Activated B cell treated with CpG ODN at 0.5 μM for 24 hours (primary cell): ENCODE measurements at regions not wholly inside any gene's neighbourhood (a gene's known extent, or its start where the extent isn't known, plus 50 kb on each side); places are given as distances from the start of the nearest gene placed in this dataset.
"Not testable (repeated sequence)": the region's sequence is repeated elsewhere in the genome, so short reads cannot be mapped to it uniquely, and the experiment has no call there.

Experiments used
- ATAC-seq: fragments of 200-7000 bp; cut with Tn5 transposase; one replicate; pipeline ENCODE4 v1.10.0; 2021; ENCODE audit warnings: low read depth, mild to moderate bottlenecking, moderate library complexity
- CTCF ChIA-PET: fragments of 350-600 bp; sonication (Branson Sonifier 250); formaldehyde crosslinking; loops from one replicate; lab custom pipeline; 2021; ENCODE audit warnings: antibody characterized with exemption; lab: Charles Lee
- POLR2A ChIA-PET: fragments of 350-600 bp; sonication (Branson Sonifier 250); formaldehyde crosslinking; loops from one replicate; lab custom pipeline; 2021; ENCODE audit warnings: antibody characterized with exemption; lab: Charles Lee
- DNase-seq: peaks from one replicate; pipeline ENCODE4 v3.0.0; 2022
- H3K27ac Mint-ChIP-seq: one replicate; pipeline ENCODE4 v1.8.0; 2020; ENCODE audit warnings: mixed read lengths
- H3K27me3 Mint-ChIP-seq: one replicate; pipeline ENCODE4 v1.8.0; 2021; ENCODE audit warnings: mixed read lengths
- H3K36me3 Mint-ChIP-seq: one replicate; pipeline ENCODE4 v1.8.0; 2021; ENCODE audit warnings: low read depth, mixed read lengths
- H3K4me1 Mint-ChIP-seq: one replicate; pipeline ENCODE4 v1.8.0; 2021; ENCODE audit warnings: mixed read lengths
- H3K4me3 Mint-ChIP-seq: one replicate; pipeline ENCODE4 v1.8.0; 2020; ENCODE audit warnings: mild to moderate bottlenecking, mixed read lengths
- H3K9me3 Mint-ChIP-seq: one replicate; pipeline ENCODE4 v1.8.0; 2020; ENCODE audit warnings: mixed read lengths
- CTCF ChIP-seq: fragments of 200-600 bp; IDR thresholded peaks from one replicate; pipeline ENCODE4 v1.8.0; 2022; ENCODE audit warnings: antibody characterized with exemption, mild to moderate bottlenecking
- intact Hi-C: fragments of 100-400 bp; cut with micrococcal nuclease; formaldehyde crosslinking; loops from one replicate; pipeline ENCODE4 v1.15.1; 2024

- Mint-ChIP-seq H3K4me1 (no peaks in the 10 kb centered on the region), H3K36me3 (no peaks in the 10 kb centered on the region), H3K4me3 (no peak overlapping the region), H3K27ac (no peak overlapping the region), H3K27me3 (no peaks in the 10 kb centered on the region), H3K9me3 (no peaks in the 10 kb centered on the region)
- no peak for DNase-seq
- intact Hi-C loops = no loop called here
- ChIA-PET POLR2A (no interaction called here), CTCF (interaction anchor here (1.2 kb wide), 1 partner anchor 8 kb away, joined by 4 read pairs; no protein-coding TSS in a partner anchor)
- no peak for ATAC-seq
- no peak for TF ChIP-seq CTCF
Measured at GRCh38 chr3:24688446-24689148, 193.9 kb upstream of the THRB start.

- no peak overlapping the region for H3K4me3 Mint-ChIP-seq
- no peaks in the 10 kb centered on the region for H3K27me3 Mint-ChIP-seq
- H3K27ac Mint-ChIP-seq = no peak overlapping the region
- H3K9me3 Mint-ChIP-seq = no peaks in the 10 kb centered on the region
- POLR2A ChIA-PET = no interaction called here
- no peaks in the 10 kb centered on the region for H3K36me3 Mint-ChIP-seq
- ATAC-seq (no peak), DNase-seq (no peak)
- no peak for TF ChIP-seq CTCF
- CTCF ChIA-PET = interaction anchor here (1.2 kb wide), 1 partner anchor 9 kb away, joined by 4 read pairs; no protein-coding TSS in a partner anchor
- H3K4me1 Mint-ChIP-seq = no peaks in the 10 kb centered on the region
- intact Hi-C loops = no loop called here
Measured at GRCh38 chr3:24689353-24689752, 194.7 kb upstream of the THRB start.

GRCh38 chr3:24690777-24691176, 196.1 kb upstream of the THRB start:
- no peak for TF ChIP-seq CTCF
- no peaks in the 10 kb centered on the region for H3K9me3 Mint-ChIP-seq
- DNase-seq = no peak
- no peak overlapping the region for H3K27ac Mint-ChIP-seq
- no peaks in the 10 kb centered on the region for H3K36me3 Mint-ChIP-seq
- no peak overlapping the region for H3K4me3 Mint-ChIP-seq
- ChIA-PET CTCF (no interaction called here), POLR2A (no interaction called here)
- no peaks in the 10 kb centered on the region for H3K4me1 Mint-ChIP-seq
- no peak for ATAC-seq
- H3K27me3 Mint-ChIP-seq = no peaks in the 10 kb centered on the region
- intact Hi-C loops = no loop called here

- POLR2A ChIA-PET, H3K4me1 Mint-ChIP-seq, DNase-seq, H3K27ac Mint-ChIP-seq, CTCF ChIA-PET, intact Hi-C loops, H3K9me3 Mint-ChIP-seq, H3K36me3 Mint-ChIP-seq, ATAC-seq, H3K4me3 Mint-ChIP-seq: not testable (repeated sequence)
- H3K27me3 Mint-ChIP-seq = peaks cover 12% of the 10 kb centered on the region
Measured at GRCh38 chr3:24699078-24699477, 204.4 kb upstream of the THRB start.

- Mint-ChIP-seq H3K4me3 (no peak overlapping the region), H3K4me1 (no peaks in the 10 kb centered on the region), H3K9me3 (no peaks in the 10 kb centered on the region), H3K36me3 (no peaks in the 10 kb centered on the region), H3K27me3 (peaks cover 12% of the 10 kb centered on the region), H3K27ac (no peak overlapping the region)
- CTCF ChIA-PET = no interaction called here
- POLR2A ChIA-PET = no interaction called here
- ATAC-seq = no peak
- no peak for TF ChIP-seq CTCF
- intact Hi-C loops = no loop called here
- DNase-seq = no peak
Measured at GRCh38 chr3:24704496-24704895, 209.8 kb upstream of the THRB start.
